ENCODE measurements at regions not wholly inside any gene's neighbourhood (a gene's known extent, or its start where the extent isn't known, plus 50 kb on each side); places are given as distances from the start of the nearest gene placed in this dataset.
"Not testable (repeated sequence)": the region's sequence is repeated elsewhere in the genome, so short reads cannot be mapped to it uniquely, and the experiment has no call there.

- Mint-ChIP-seq H3K36me3 (no peaks in the 10 kb centered on the region), H3K27me3 (ENCODE audit: low read depth) (no peaks in the 10 kb centered on the region)
Measured at GRCh38 chr4:116215622-116216021, 869.8 kb downstream of the TRAM1L1 start.

DNA sequence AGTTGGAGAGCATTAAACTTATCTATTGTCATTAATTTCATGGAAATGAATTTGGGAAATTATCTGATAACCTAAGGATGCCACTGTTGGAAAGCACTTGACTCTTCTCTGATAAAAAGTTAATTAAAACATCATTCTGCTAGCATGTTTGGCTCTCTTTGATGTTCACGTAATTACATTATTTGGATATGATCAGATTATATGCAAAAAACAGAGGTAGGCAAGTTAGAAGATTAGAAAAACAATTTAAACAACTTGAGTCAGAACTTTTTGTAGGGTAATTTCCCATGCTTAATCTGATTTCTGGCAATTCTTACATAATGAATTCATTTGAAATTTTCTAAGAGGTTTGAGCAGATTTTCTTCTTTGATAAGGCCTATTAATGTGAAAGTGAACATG, 882.9 kb downstream of the TRAM1L1 start:
- no peaks in the 10 kb centered on the region for H3K27me3 Mint-ChIP-seq (ENCODE audit: low read depth)
- H3K36me3 Mint-ChIP-seq: no peaks in the 10 kb centered on the region
- no peak overlapping the region for H3K4me3 Mint-ChIP-seq
- DNase-seq (ENCODE audit: low spot score in 2 of 2, unreplicated experiment in 2 of 2): no peak
- peaks cover 4% of the 10 kb centered on the region for H3K9me3 Mint-ChIP-seq
- no peak overlapping the region for H3K27ac Mint-ChIP-seq
- TF ChIP-seq CTCF (IDR thresholded peaks at IDR 0.05; ENCODE audit: unreplicated experiment): no peak
- peaks cover 14% of the 10 kb centered on the region for H3K4me1 Mint-ChIP-seq

More at GRCh38 chr4:116215622-116216021, 869.8 kb downstream of the TRAM1L1 start:
- Mint-ChIP-seq H3K9me3 (peaks cover 10% of the 10 kb centered on the region), H3K27ac (no peak overlapping the region), H3K4me3 (no peak overlapping the region), H3K4me1 (peaks cover 18% of the 10 kb centered on the region)
- TF ChIP-seq CTCF (IDR thresholded peaks at IDR 0.05; ENCODE audit: unreplicated experiment): no peak
- no peak for DNase-seq (ENCODE audit: low spot score in 2 of 2, unreplicated experiment in 2 of 2)

GRCh38 chr4:116197317-116197809, 888.0 kb downstream of the TRAM1L1 start:
- TF ChIP-seq CTCF (IDR thresholded peaks at IDR 0.05; ENCODE audit: unreplicated experiment): no peak
- H3K27ac Mint-ChIP-seq: no peak overlapping the region
- H3K9me3 Mint-ChIP-seq: no peaks in the 10 kb centered on the region
- H3K4me3 Mint-ChIP-seq: no peak overlapping the region
- H3K4me1 Mint-ChIP-seq: peaks cover 27% of the 10 kb centered on the region
- no peaks in the 10 kb centered on the region for H3K27me3 Mint-ChIP-seq (ENCODE audit: low read depth)
- no peak for DNase-seq (ENCODE audit: low spot score in 2 of 2, unreplicated experiment in 2 of 2)
- no peaks in the 10 kb centered on the region for H3K36me3 Mint-ChIP-seq

GRCh38 chr4:116183241-116183640, 902.1 kb downstream of the TRAM1L1 start:
- Mint-ChIP-seq H3K9me3 (no peaks in the 10 kb centered on the region), H3K36me3 (no peaks in the 10 kb centered on the region), H3K27ac (no peak overlapping the region), H3K4me1 (peaks cover 7% of the 10 kb centered on the region), H3K4me3 (no peak overlapping the region), H3K27me3 (ENCODE audit: low read depth) (no peaks in the 10 kb centered on the region)
- TF ChIP-seq CTCF (IDR thresholded peaks at IDR 0.05; ENCODE audit: unreplicated experiment): no peak
- no peak for DNase-seq (ENCODE audit: low spot score in 2 of 2, unreplicated experiment in 2 of 2)

- Mint-ChIP-seq H3K9me3 (no peaks in the 10 kb centered on the region), H3K27ac (no peak overlapping the region), H3K4me3 (peak overlapping the region; percentile 36), H3K36me3 (no peaks in the 10 kb centered on the region), H3K27me3 (ENCODE audit: low read depth) (no peaks in the 10 kb centered on the region), H3K4me1 (peaks cover 7% of the 10 kb centered on the region)
- no peak for DNase-seq (ENCODE audit: low spot score in 2 of 2, unreplicated experiment in 2 of 2)
- TF ChIP-seq CTCF (IDR thresholded peaks at IDR 0.05; ENCODE audit: unreplicated experiment): peak; percentile 37
Measured at GRCh38 chr4:116180157-116180601, 905.2 kb downstream of the TRAM1L1 start.

- not testable (repeated sequence) for H3K4me1 Mint-ChIP-seq; H3K27me3 Mint-ChIP-seq (ENCODE audit: low read depth); H3K27ac Mint-ChIP-seq; H3K4me3 Mint-ChIP-seq; DNase-seq (ENCODE audit: low spot score in 2 of 2, unreplicated experiment in 2 of 2); H3K36me3 Mint-ChIP-seq; H3K9me3 Mint-ChIP-seq
Measured at GRCh38 chr4:116151371-116151770, 934.0 kb downstream of the TRAM1L1 start.
